ENCODE measurements at regions not wholly inside any gene's neighbourhood (a gene's known extent, or its start where the extent isn't known, plus 50 kb on each side); places are given as distances from the start of the nearest gene placed in this dataset.

DNA sequence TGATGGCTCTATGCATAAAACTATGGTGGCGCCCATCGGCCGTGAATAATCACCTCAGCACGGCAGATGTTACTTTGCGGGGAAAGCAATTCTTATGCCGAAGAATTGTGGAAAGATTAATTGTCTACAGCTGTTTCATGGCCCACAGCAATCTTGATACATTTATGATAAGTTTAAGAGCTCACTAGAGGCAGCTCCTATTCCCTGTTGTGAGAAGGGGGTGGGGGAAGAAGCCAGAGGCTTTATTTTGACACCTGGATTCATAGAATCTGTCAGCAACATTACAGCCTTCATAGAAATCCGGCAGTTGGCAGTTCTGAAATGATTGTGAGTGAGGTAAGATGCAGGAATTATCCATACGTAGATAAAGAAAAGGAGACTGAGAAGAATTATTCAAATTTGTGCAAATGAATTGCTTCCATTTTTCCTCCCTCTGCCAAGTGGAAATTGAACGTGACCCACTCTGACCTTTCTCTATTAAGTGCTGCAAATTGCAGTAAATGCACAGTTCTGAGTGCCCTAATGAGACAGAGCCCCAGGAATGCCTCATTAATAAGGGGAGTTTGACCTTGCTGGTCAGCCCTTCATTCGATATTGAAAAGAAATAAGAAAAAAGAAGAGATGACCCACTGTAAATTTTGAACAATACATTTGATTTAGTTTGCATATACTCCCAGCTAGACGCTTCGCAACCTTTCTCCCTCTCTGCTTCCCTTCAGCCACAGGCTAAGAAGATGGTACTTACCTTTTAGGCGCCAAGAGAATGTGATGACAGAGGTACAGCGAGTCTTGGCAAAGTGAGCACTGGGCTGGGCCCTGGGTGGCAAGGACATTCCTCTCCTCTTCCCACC is 188.8 kb downstream of the GPAT3 start:
- no CpG with 5 or more reads among the region's 14 CpGs for WGBS, 2 experiments (ENCODE audit: extremely low coverage in 2 of 2, insufficient read length in 1 of 2)
- ATAC-seq (ENCODE audit: low read depth) (no peak), DNase-seq (no peak)
- no peak overlapping the region for H4K5ac ChIP-seq (ENCODE audit: low read depth, low read length)
- H2AFZ ChIP-seq (replicated peaks; ENCODE audit: low read length, poor library complexity): no peak overlapping the region
- no peak overlapping the region for H2BK5ac ChIP-seq (ENCODE audit: low read depth, low read length, poor library complexity, severe bottlenecking)
- no peaks in the 10 kb centered on the region for H3K36me3 ChIP-seq (ENCODE audit: control insufficient read depth, insufficient read depth, low read length)
- H3K56ac ChIP-seq (ENCODE audit: extremely low read depth, insufficient read depth, low read length): no peak overlapping the region
- no peaks in the 10 kb centered on the region for H3K27me3 ChIP-seq (ENCODE audit: control insufficient read depth, insufficient read depth, low read length)
- no peaks in the 10 kb centered on the region for H3K79me1 ChIP-seq (ENCODE audit: low read depth in 1 of 2, low read length in 2 of 2)
- no peaks in the 10 kb centered on the region for H3K9me1 ChIP-seq (ENCODE audit: insufficient read depth, low read length)
- no peaks in the 10 kb centered on the region for H3K9me3 ChIP-seq (ENCODE audit: control insufficient read depth, insufficient read depth, low read length)
- no peaks in the 10 kb centered on the region for H3K4me1 ChIP-seq (ENCODE audit: control insufficient read depth, insufficient read depth, low read length)
- H3K27ac ChIP-seq (ENCODE audit: insufficient read depth, low read length): no peak overlapping the region
- intact Hi-C loops (cut with micrococcal nuclease) (no loop called here), in situ Hi-C loops (cut with MboI; ENCODE audit: low sequenced_read_pairs) (no loop called here), dilution Hi-C loops (cut with HindIII; ENCODE audit: low sequenced_read_pairs, unreplicated experiment) (no loop called here)
- H4K20me1 ChIP-seq (ENCODE audit: insufficient read depth, low read length): no peaks in the 10 kb centered on the region
- no peak overlapping the region for H2BK120ac ChIP-seq (ENCODE audit: low read depth, low read length)
- BruUV-seq (replicated peaks): no TSS peak
- H2AK9ac ChIP-seq (replicated peaks; ENCODE audit: low read depth, low read length, poor library complexity): no peak overlapping the region
- H2BK20ac ChIP-seq (ENCODE audit: low read depth, low read length): no peak overlapping the region
- H2BK15ac ChIP-seq (ENCODE audit: low read depth, low read length): no peak overlapping the region
- H2AK5ac ChIP-seq (ENCODE audit: low read depth, low read length): no peak overlapping the region
- no peak overlapping the region for H3K4me3 ChIP-seq (ENCODE audit: insufficient read depth, low read depth, low read length)
- H4K91ac ChIP-seq (ENCODE audit: insufficient read depth, low read depth, low read length): no peak overlapping the region
- H3K4me2 ChIP-seq (ENCODE audit: low read depth, low read length): no peak overlapping the region
- H4K8ac ChIP-seq (ENCODE audit: low read depth in 2 of 2, low read length in 2 of 2): no peak overlapping the region
- H3K18ac ChIP-seq (ENCODE audit: low read depth, low read length): no peak overlapping the region
- ChIA-PET CTCF (no interaction called here), POLR2A (ENCODE audit: unreplicated experiment) (no interaction called here)
- H3K9ac ChIP-seq (ENCODE audit: low read depth, low read length): no peak overlapping the region
- no peak overlapping the region for H3K4ac ChIP-seq (ENCODE audit: low read depth, low read length)
- no peak overlapping the region for H3K23ac ChIP-seq (ENCODE audit: low read depth, low read length)
- no peak overlapping the region for H3K14ac ChIP-seq (replicated peaks; ENCODE audit: low read depth, low read length)
- no peak for TF ChIP-seq USF2 (IDR thresholded peaks at IDR 0.05; ENCODE audit: low read depth, low read length)
- no peak for TF ChIP-seq CHD1 (IDR thresholded peaks at IDR 0.05; ENCODE audit: low read depth, low read length)
- no peak for TF ChIP-seq MAZ (IDR thresholded peaks at IDR 0.05; ENCODE audit: borderline replicate concordance, low read depth, low read length)
- no peak for TF ChIP-seq MAFK (IDR thresholded peaks at IDR 0.05; ENCODE audit: low read depth, low read length)
- no peak for TF ChIP-seq MXI1 (IDR thresholded peaks at IDR 0.05; ENCODE audit: borderline replicate concordance, low read depth, low read length)
- no peak for TF ChIP-seq BHLHE40 (IDR thresholded peaks at IDR 0.05; ENCODE audit: low read depth, low read length)
- TF ChIP-seq POLR2A (IDR thresholded peaks at IDR 0.05; ENCODE audit: low read depth, low read length): no peak
- TF ChIP-seq FOS (IDR thresholded peaks at IDR 0.05; ENCODE audit: low read depth, low read length): no peak
- no peak for TF ChIP-seq SMC3 (IDR thresholded peaks at IDR 0.05; ENCODE audit: low read depth, low read length)

Measured in IMR-90 (cell line).